HCT116 (cell line): ENCODE measurements at regions not wholly inside any gene's neighbourhood (a gene's known extent, or its start where the extent isn't known, plus 50 kb on each side); places are given as distances from the start of the nearest gene placed in this dataset.

ENCODE experiments used
- ATAC-seq: fragments of 200-7000 bp; cut with Tn5 transposase; 2 replicates; pipeline ENCODE4 v1.9.1; 2020; ENCODE audit warnings: mild to moderate bottlenecking, moderate library complexity
- BruUV-seq: library from RNA; stranded (reverse); fragments of 400-500 nt; replicated peaks from 2 replicates; lab custom pipeline; 2021; lab: Mats Ljungman, UMichigan
- CTCF ChIA-PET: fragments of 300-600 bp; sonication (Branson Sonifier 250); formaldehyde crosslinking; loops from one replicate; lab custom pipeline; 2021; ENCODE audit warnings: antibody characterized with exemption; lab: Charles Lee
- POLR2A ChIA-PET: fragments of 300-600, 350-600 bp; sonication (Branson Sonifier 250); formaldehyde crosslinking; loops from one replicate; lab custom pipeline; 2021; ENCODE audit warnings: antibody characterized with exemption; lab: Charles Lee
- RAD21 ChIA-PET, 2 experiments: fragments of 300-600 bp; sonication (Branson Sonifier 250); formaldehyde crosslinking; loops; one replicate each; lab custom pipeline; 2023; ENCODE audit warnings: low total read pairs in 2 of 2; ENCODE audit not compliant: uncharacterized antibody in 2 of 2, unreplicated experiment in 2 of 2, low non-redundant PET in 1 of 2; lab: Charles Lee
- DNase-seq: peaks from one replicate; pipeline ENCODE4 v3.0.0-alpha.2; 2010; ENCODE audit warnings: low read depth, low spot score
- H2AFZ ChIP-seq: fragments of 200-600 bp; shearing (Covaris generic), sonication (generic); 2 replicates; pipeline ENCODE4 v1.6.1; 2017; ENCODE audit warnings: low read depth, mixed run types, mixed read lengths, antibody characterized with exemption, low read length; ENCODE audit not compliant: poor library complexity, severe bottlenecking
- H3K27ac ChIP-seq: 2 replicates; pipeline ENCODE4 v1.5.1; 2012; ENCODE audit warnings: low read depth, low read length
- H3K27me3 ChIP-seq: fragments of 200-600 bp; sonication (generic); 2 replicates; pipeline ENCODE4 v1.6.1; 2016; ENCODE audit warnings: mixed run types, low read length, mixed read lengths; ENCODE audit not compliant: insufficient read depth
- H3K36me3 ChIP-seq, 2 experiments: fragments of 200-500 bp in 1 of 2; fragments of 200-600 bp in 1 of 2; sonication (Bioruptor generic) in 1 of 2; sonication (generic) in 1 of 2; 2 replicates each; pipeline versions ENCODE4 v1.5.1 to v1.6.1; 2014 to 2016; ENCODE audit warnings: low read length in 2 of 2, inconsistent platforms in 1 of 2, mixed read lengths in 1 of 2, mixed run types in 1 of 2; ENCODE audit not compliant: insufficient read depth in 2 of 2, control insufficient read depth in 1 of 2
- H3K4me1 ChIP-seq, 2 experiments: fragments of 200-600 bp in 1 of 2; sonication (generic) in 1 of 2; 2 replicates each; pipeline versions ENCODE4 v1.5.1 to v1.6.1; 2012 to 2017; ENCODE audit warnings: low read length in 2 of 2, inconsistent platforms in 1 of 2, mild to moderate bottlenecking in 1 of 2, mixed read lengths in 1 of 2, mixed run types in 1 of 2, moderate library complexity in 1 of 2; ENCODE audit not compliant: insufficient read depth in 2 of 2, control insufficient read depth in 1 of 2
- H3K4me2 ChIP-seq: fragments of 200-600 bp; sonication (generic); 2 replicates; pipeline ENCODE4 v1.6.1; 2017; ENCODE audit warnings: mixed run types, low read length, mixed read lengths
- H3K4me3 ChIP-seq, 2 experiments: fragments of 200-600 bp in 1 of 2; sonication (generic) in 1 of 2; replicated peaks in 1 of 2; 2 replicates each; pipeline ENCODE4 v1.5.1; 2011 to 2016; ENCODE audit warnings: low read length in 2 of 2, control low read depth in 1 of 2, low read depth in 1 of 2, mild to moderate bottlenecking in 1 of 2, mixed read lengths in 1 of 2, mixed run types in 1 of 2
- H3K79me2 ChIP-seq: fragments of 200-600 bp; sonication (generic); 2 replicates; pipeline ENCODE4 v1.6.1; 2017; ENCODE audit warnings: mild to moderate bottlenecking, mixed run types, low read length, moderate library complexity, mixed read lengths; ENCODE audit not compliant: insufficient read depth
- H3K9ac ChIP-seq: fragments of 200-600 bp; sonication (generic); 2 replicates; pipeline ENCODE4 v1.6.1; 2016; ENCODE audit warnings: low read length, mixed read lengths
- H3K9me2 ChIP-seq: fragments of 200-600 bp; sonication (generic), shearing (Covaris generic); 2 replicates; pipeline ENCODE4 v1.6.1; 2017; ENCODE audit warnings: mixed run types, mild to moderate bottlenecking, moderate library complexity; ENCODE audit not compliant: insufficient read depth
- H3K9me3 ChIP-seq, 2 experiments: fragments of 200-500 bp in 1 of 2; fragments of 200-600 bp in 1 of 2; sonication (Bioruptor generic) in 1 of 2; sonication (generic) in 1 of 2; 2 replicates each; pipeline ENCODE4 v1.6.1; 2014 to 2017; ENCODE audit warnings: low read length in 2 of 2, mixed read lengths in 2 of 2, inconsistent platforms in 1 of 2, low read depth in 1 of 2, mild to moderate bottlenecking in 1 of 2, mixed run types in 1 of 2, moderate library complexity in 1 of 2; ENCODE audit not compliant: control insufficient read depth in 1 of 2, insufficient read depth in 1 of 2
- H4K20me1 ChIP-seq: fragments of 200-600 bp; sonication (generic), shearing (Covaris generic); 2 replicates; pipeline ENCODE4 v1.6.1; 2017; ENCODE audit warnings: mixed run types, mild to moderate bottlenecking, moderate library complexity; ENCODE audit not compliant: insufficient read depth
- CEBPB ChIP-seq: IDR thresholded peaks from 2 replicates; pipeline ENCODE4 v1.6.1; 2012; ENCODE audit warnings: low read depth
- CTCF ChIP-seq, 3 experiments: fragments of 200-600 bp in 1 of 3; sonication (generic) in 1 of 3; IDR thresholded peaks in 2 of 3; conservative IDR thresholded peaks in 1 of 3; 2 replicates each; pipeline ENCODE4 v1.5.1; 2012 to 2017; ENCODE audit warnings: low read depth in 2 of 3, low read length in 2 of 3, antibody characterized with exemption in 1 of 3, borderline replicate concordance in 1 of 3, control low read depth in 1 of 3, mild to moderate bottlenecking in 1 of 3, mixed read lengths in 1 of 3, mixed run types in 1 of 3, moderate library complexity in 1 of 3; ENCODE audit not compliant: insufficient read depth in 1 of 3
- ELF1 ChIP-seq: IDR thresholded peaks from 2 replicates; pipeline ENCODE4 v1.6.1; 2012; ENCODE audit warnings: low read depth, borderline replicate concordance
- EZH2 ChIP-seq: fragments of 200-600 bp; sonication (generic); IDR thresholded peaks from 2 replicates; pipeline ENCODE4 v1.6.1; 2017; ENCODE audit warnings: antibody characterized with exemption, mixed run types
- FOSL1 ChIP-seq: IDR thresholded peaks from 2 replicates; pipeline ENCODE4 v1.6.1; 2012; ENCODE audit warnings: low read depth
- JUND ChIP-seq: IDR thresholded peaks from 2 replicates; pipeline ENCODE4 v1.6.1; 2012
- POLR2A ChIP-seq: IDR thresholded peaks from 2 replicates; pipeline ENCODE4 v1.7.0; 2011; ENCODE audit warnings: borderline replicate concordance; ENCODE audit not compliant: insufficient read depth, insufficient read length; ENCODE audit errors: extremely low read depth
- POLR2AphosphoS5 ChIP-seq: IDR thresholded peaks from 2 replicates; pipeline ENCODE4 v1.6.1; 2011; ENCODE audit warnings: mild to moderate bottlenecking, low read depth, low read length, moderate library complexity
- REST ChIP-seq: IDR thresholded peaks from 2 replicates; pipeline ENCODE4 v1.6.1; 2012; ENCODE audit warnings: low read depth
- SP1 ChIP-seq: IDR thresholded peaks from 2 replicates; pipeline ENCODE4 v1.6.1; 2012; ENCODE audit warnings: low read depth
- TCF7L2 ChIP-seq: IDR thresholded peaks from 2 replicates; pipeline ENCODE4 v1.7.0; 2011; ENCODE audit warnings: borderline replicate concordance, inconsistent platforms; ENCODE audit not compliant: insufficient read depth, insufficient read length; ENCODE audit errors: extremely low read depth
- ZFX ChIP-seq: fragments of 450-650 bp; IDR thresholded peaks from 2 replicates; pipeline ENCODE4 v1.6.1; 2017
- intact Hi-C: fragments of 100-400 bp; cut with micrococcal nuclease; formaldehyde crosslinking; loops from 2 replicates; pipeline ENCODE4 v1.10.0; 2022

GRCh38 chr11:115843685-115844084 lies 339.5 kb upstream of the CADM1 start (continued):
- TF ChIP-seq REST (no peak), ELF1 (no peak), ZFX (no peak)
- TF ChIP-seq, all 23 proteins: peak for 0

GRCh38 chr11:115843111-115843510 lies 338.9 kb upstream of the CADM1 start:
- POLR2A ChIA-PET, result no interaction called here
- no peaks in the 10 kb centered on the region for H3K4me1 ChIP-seq

More at GRCh38 chr11:115843111-115843510, 338.9 kb upstream of the CADM1 start:
- H3K9me2 ChIP-seq, result no peaks in the 10 kb centered on the region
- DNase-seq, result no peak
- BruUV-seq, result no TSS peak
- ChIA-PET RAD21 (no interaction called here), CTCF (no interaction called here)
- no peaks in the 10 kb centered on the region for H4K20me1 ChIP-seq
- H3K9me3 ChIP-seq, result peaks cover 0 to 4% of the 10 kb centered on the region in 2 experiments; a peak in 2 of 4 replicates
- H3K9ac ChIP-seq, result no peak overlapping the region
- H3K27me3 ChIP-seq, result no peaks in the 10 kb centered on the region
- no peak overlapping the region for H3K4me2 ChIP-seq
- intact Hi-C loops, result no loop called here
- TF ChIP-seq CTCF (IDR thresholded peaks at IDR 0.05 in 2 of 3, conservative IDR thresholded peaks at IDR 0.05 in 1 of 3; ENCODE audit: borderline replicate concordance in 1 of 3, insufficient read depth in 1 of 3, low read depth in 2 of 3, low read length in 2 of 3) (no peak), EZH2 (no peak), POLR2A (no peak), POLR2AphosphoS5 (no peak), CEBPB (no peak), TCF7L2 (no peak), FOSL1 (no peak), ZFX (no peak), JUND (no peak), SP1 (no peak)
- TF ChIP-seq, all 23 proteins: peak for 0
- no peaks in the 10 kb centered on the region for H3K79me2 ChIP-seq
- ATAC-seq, result no peak
- H3K4me3 ChIP-seq, result no peak overlapping the region
- H3K36me3 ChIP-seq, result no peaks in the 10 kb centered on the region
- no peak overlapping the region for H3K27ac ChIP-seq
- H2AFZ ChIP-seq, result no peak overlapping the region
